IPS DF 6.9 (cell line): ENCODE measurements at regions not wholly inside any gene's neighbourhood (a gene's known extent, or its start where the extent isn't known, plus 50 kb on each side); places are given as distances from the start of the nearest gene placed in this dataset.
"Not testable (repeated sequence)": the region's sequence is repeated elsewhere in the genome, so short reads cannot be mapped to it uniquely, and the experiment has no call there.

Experiments used
- DNase-seq: peaks from one replicate; pipeline ENCODE4 v3.0.0-alpha.2; 2013; ENCODE audit warnings: low read depth, low spot score
- H3K27ac ChIP-seq: one replicate; pipeline ENCODE4 v1.5.1; 2013; ENCODE audit warnings: low read length, control low read depth
- H3K27me3 ChIP-seq: 2 replicates; pipeline ENCODE4 v1.6.1; 2013; ENCODE audit warnings: mild to moderate bottlenecking, low read length; ENCODE audit not compliant: control insufficient read depth, insufficient read depth
- H3K36me3 ChIP-seq: 2 replicates; pipeline ENCODE4 v1.6.1; 2013; ENCODE audit warnings: low read length; ENCODE audit not compliant: control insufficient read depth, insufficient read depth
- H3K4me1 ChIP-seq: 2 replicates; pipeline ENCODE4 v1.6.1; 2013; ENCODE audit warnings: low read length; ENCODE audit not compliant: control insufficient read depth, insufficient read depth
- H3K4me3 ChIP-seq: 2 replicates; pipeline ENCODE4 v1.5.1; 2013; ENCODE audit warnings: mild to moderate bottlenecking, low read length
- H3K9me3 ChIP-seq: 2 replicates; pipeline ENCODE4 v1.6.1; 2013; ENCODE audit warnings: low read length, inconsistent platforms; ENCODE audit not compliant: control insufficient read depth, insufficient read depth
- WGBS: extraction: QIAGEN DNeasy Blood & Tissue Kit; methylation state at CpG from one replicate; pipeline ENCODE4 v1.1.7; 2013; ENCODE audit warnings: mixed read lengths, missing lambda C conversion rate; ENCODE audit not compliant: insufficient read length, insufficient coverage; 5-methylcytosine and 5-hydroxymethylcytosine counted together

DNA sequence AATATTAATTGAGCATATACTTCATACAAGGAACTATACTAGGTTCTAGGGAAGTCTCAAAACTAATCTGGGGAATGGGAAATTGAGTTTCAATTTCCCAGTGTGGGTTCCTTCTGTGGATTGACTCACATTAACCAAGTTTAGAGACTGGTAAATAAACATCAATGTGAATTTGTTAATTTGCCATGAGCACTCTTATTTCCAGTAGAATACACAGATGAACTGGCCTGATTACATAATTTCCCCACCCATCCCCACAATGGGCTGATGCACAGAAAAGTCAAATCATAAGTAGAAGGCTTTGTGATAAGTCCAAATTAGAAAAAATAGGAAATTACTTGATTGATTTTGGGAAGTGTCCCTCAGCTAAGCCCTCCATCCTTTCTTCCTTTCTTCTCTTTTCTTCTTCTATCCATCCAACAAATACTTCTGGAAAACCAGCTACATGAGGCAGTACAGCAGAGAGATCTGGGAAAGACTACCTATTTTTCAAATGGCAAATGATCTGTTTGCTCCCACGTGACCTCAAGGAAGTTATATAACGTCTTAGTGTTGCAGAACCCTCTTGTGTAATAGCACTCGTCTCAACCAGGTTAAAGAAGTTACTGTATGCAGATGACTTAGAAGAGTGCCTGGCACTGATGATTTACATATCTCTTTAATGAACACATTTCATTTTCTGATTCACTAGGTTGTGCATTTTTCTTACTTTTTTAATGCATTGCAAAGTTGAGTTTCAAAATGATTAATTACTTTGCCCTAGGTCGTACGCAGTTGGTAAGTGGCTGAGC lies 312.3 kb downstream of the SV2B start:
- Histone ChIP-seq H3K36me3 (no peaks in the 10 kb centered on the region), H3K4me1 (no peaks in the 10 kb centered on the region), H3K27ac (no peak overlapping the region), H3K9me3 (no peaks in the 10 kb centered on the region), H3K4me3 (no peak overlapping the region), H3K27me3 (no peaks in the 10 kb centered on the region)
- DNase-seq: no peak
- no CpG with 5 or more reads among the region's 5 CpGs for WGBS

DNA sequence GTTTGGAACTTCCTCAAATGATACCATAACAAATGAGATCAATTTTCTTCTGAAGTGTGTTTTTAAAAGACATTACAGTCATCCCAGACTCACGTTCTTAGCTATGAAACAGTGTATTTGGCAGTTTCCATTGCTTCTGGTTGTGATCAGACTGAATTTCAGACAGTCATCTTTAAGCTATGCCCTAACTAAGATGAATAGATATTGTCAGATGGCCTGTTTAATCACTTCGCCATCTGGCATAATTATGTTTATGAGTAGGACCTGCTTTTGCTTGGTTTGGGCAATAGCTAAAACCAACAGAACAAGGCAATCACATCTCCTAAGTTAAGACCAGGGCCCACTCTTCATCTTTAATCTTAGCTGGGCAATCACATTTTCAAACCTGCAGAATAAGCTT lies 313.1 kb downstream of the SV2B start:
- no peaks in the 10 kb centered on the region for H3K36me3 ChIP-seq
- H3K4me3 ChIP-seq: no peak overlapping the region
- no CpG with 5 or more reads among the region's 2 CpGs for WGBS
- DNase-seq: no peak
- no peaks in the 10 kb centered on the region for H3K4me1 ChIP-seq
- H3K27ac ChIP-seq: no peak overlapping the region
- no peaks in the 10 kb centered on the region for H3K27me3 ChIP-seq
- H3K9me3 ChIP-seq: no peaks in the 10 kb centered on the region

DNA sequence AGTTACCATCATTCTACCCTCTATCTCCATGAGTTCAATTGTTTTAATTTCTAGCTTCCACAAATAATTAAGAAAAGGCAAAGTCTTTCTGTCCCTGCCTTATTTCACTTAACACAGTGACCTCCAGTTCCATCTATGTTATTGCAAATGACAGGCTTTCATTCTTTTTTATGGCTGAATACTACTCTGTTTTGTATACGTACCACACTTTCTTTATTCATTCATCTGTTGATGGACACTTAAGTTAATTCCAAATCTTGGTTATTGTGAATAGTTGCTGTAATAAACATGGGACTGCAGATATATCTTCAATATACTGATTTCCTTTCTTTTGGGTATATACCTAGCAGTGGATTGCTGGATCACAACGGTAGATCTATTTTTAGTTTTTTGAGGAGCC lies 314.1 kb downstream of the SV2B start:
- Histone ChIP-seq H3K4me3 (no peak overlapping the region), H3K27ac (no peak overlapping the region), H3K27me3 (no peaks in the 10 kb centered on the region), H3K4me1 (no peaks in the 10 kb centered on the region), H3K36me3 (no peaks in the 10 kb centered on the region), H3K9me3 (no peaks in the 10 kb centered on the region)
- no CpG with 5 or more reads among the region's 2 CpGs for WGBS
- DNase-seq: no peak

DNA sequence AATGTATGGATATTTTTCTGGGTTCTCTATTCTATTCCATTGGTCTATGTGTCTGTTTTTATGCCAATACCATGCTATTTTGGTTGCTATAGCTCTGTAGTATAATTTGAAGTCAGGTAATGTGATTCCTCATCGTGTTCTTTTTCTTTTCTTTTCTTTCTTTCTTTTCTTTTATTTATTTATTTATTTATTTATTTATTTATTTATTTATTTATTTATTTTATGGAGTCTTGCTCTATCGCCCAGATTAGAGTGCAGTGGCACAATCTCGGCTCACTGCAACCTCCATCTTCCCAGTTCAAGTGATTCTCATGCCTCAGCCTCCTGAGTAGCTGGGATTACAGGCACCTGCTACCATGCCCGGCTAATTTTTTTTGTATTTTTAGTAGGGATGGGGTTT lies 315.2 kb downstream of the SV2B start:
- H3K27me3 ChIP-seq, DNase-seq, H3K4me1 ChIP-seq, H3K36me3 ChIP-seq, H3K9me3 ChIP-seq, H3K27ac ChIP-seq, H3K4me3 ChIP-seq: not testable (repeated sequence)
- WGBS: no CpG with 5 or more reads among the region's 4 CpGs

DNA sequence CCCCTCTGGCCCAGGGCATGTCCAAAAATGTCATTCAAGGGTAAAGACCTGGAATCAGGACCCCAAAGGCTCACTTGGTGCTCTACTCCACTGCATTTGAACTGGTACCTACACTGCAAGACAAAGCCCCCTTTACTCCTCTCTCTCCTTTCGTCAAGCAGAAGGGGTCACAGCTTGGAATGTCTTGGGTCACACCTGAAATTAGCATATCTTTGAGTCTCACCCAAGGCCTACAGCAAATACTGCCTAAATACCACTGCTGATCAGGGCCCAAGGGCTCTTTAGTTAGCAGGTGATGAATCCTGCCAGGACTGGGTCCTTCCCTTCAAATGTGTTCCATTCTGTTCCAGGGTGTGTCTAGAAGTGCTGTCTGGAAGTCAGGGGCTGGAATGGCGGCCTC lies 320.6 kb downstream of the SV2B start:
- WGBS: no CpG with 5 or more reads among the region's 2 CpGs
- Histone ChIP-seq H3K27ac (no peak overlapping the region), H3K4me1 (peaks cover 9% of the 10 kb centered on the region), H3K27me3 (no peaks in the 10 kb centered on the region), H3K36me3 (no peaks in the 10 kb centered on the region), H3K4me3 (no peak overlapping the region), H3K9me3 (no peaks in the 10 kb centered on the region)
- DNase-seq: no peak

DNA sequence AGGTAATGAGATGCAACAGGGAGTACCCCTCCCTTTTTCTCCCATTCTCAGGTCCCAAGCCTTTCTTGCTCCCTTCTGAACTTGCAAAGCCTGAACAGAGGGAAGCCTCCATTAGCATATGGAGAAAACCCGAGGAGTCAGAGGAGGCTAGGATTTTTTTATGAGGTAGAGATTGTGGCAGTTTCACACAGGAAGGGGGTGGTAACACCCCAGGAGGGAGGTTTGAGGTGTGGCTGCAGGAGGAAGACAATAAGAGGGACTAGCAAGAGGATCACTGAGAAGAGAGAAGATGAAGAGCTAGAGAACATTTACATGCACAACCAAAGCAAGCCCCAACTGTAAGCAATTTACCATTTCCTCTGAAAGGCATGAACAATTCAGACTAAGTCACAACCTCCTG lies 322.7 kb downstream of the SV2B start:
- H3K9me3 ChIP-seq: no peaks in the 10 kb centered on the region
- DNase-seq: no peak
- no peaks in the 10 kb centered on the region for H3K36me3 ChIP-seq
- WGBS: no CpG with 5 or more reads among the region's 1 CpG
- H3K27ac ChIP-seq: no peak overlapping the region
- H3K4me1 ChIP-seq: peaks cover 9% of the 10 kb centered on the region
- H3K27me3 ChIP-seq: no peaks in the 10 kb centered on the region
- H3K4me3 ChIP-seq: no peak overlapping the region

DNA sequence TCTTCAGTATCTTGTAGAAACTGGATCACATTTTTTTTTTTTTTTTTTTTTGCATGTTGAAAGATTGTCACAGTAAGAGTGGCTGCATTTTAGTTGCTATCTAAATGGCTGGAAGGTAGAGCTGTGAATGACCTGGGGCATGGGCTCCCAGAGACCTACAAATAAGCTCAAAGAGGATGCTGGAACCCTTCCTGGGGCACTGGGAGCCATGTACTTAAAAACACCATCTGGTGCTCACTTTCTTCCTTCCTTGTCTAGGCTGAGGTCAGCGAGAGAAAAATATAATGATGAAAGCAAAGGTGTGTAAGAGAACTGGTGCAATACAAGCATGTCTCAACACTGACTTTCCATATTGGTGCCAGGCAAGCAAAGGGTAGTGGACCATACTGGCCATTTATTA lies 323.9 kb downstream of the SV2B start:
- Histone ChIP-seq H3K27ac (no peak overlapping the region), H3K36me3 (no peaks in the 10 kb centered on the region), H3K4me3 (no peak overlapping the region), H3K27me3 (no peaks in the 10 kb centered on the region), H3K9me3 (no peaks in the 10 kb centered on the region), H3K4me1 (peaks cover 9% of the 10 kb centered on the region)
- no peak for DNase-seq
- no CpG with 5 or more reads among the region's 1 CpG for WGBS

DNA sequence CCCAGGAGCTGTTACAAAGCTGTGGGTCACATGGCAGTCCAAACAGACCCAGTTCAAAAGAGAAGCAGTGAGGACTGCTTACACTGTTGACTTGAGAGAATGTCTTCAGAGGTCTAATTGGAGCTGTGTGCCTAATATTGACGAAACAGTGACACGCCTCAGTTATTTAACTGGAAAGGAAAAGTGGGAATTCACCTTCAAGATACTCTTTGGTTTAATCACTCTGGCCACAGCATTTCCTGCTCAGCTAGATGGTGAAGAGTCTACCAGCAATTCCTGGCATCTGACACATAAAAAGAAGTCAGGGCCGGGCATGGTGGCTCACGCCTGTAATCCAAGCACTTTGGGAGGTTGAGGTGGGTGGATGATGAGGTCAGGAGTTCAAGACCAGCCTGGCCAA lies 326.4 kb downstream of the SV2B start:
- Histone ChIP-seq H3K27ac (no peak overlapping the region), H3K36me3 (no peaks in the 10 kb centered on the region), H3K4me1 (peaks cover 3% of the 10 kb centered on the region), H3K27me3 (no peaks in the 10 kb centered on the region), H3K4me3 (no peak overlapping the region), H3K9me3 (no peaks in the 10 kb centered on the region)
- no CpG with 5 or more reads among the region's 4 CpGs for WGBS
- DNase-seq: no peak

DNA sequence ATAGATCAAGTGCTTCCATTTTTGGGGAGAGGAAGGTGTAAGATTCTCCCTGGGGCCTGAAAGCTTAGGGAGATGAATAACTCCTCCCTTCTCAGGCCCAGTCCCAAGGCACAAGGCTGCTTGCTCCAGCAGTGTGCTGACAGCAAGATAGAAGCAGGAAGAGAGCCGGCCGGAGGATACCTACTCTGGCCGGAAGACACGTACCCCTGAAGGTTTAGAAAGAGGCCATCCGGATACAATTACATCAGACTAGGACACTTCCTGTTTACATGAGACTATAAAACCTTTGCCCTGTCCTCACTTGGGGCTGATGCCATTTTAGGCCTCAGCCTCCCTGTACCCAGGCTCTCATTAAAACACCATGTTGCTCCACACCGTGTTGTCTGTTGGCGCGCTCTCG lies 329.9 kb downstream of the SV2B start:
- no peaks in the 10 kb centered on the region for H3K27me3 ChIP-seq
- no peak overlapping the region for H3K4me3 ChIP-seq
- H3K4me1 ChIP-seq: no peaks in the 10 kb centered on the region; the same call in 1 of the 2 replicates
- DNase-seq: no peak
- no peak overlapping the region for H3K27ac ChIP-seq
- WGBS: no CpG with 5 or more reads among the region's 9 CpGs
- no peaks in the 10 kb centered on the region for H3K9me3 ChIP-seq
- no peaks in the 10 kb centered on the region for H3K36me3 ChIP-seq

DNA sequence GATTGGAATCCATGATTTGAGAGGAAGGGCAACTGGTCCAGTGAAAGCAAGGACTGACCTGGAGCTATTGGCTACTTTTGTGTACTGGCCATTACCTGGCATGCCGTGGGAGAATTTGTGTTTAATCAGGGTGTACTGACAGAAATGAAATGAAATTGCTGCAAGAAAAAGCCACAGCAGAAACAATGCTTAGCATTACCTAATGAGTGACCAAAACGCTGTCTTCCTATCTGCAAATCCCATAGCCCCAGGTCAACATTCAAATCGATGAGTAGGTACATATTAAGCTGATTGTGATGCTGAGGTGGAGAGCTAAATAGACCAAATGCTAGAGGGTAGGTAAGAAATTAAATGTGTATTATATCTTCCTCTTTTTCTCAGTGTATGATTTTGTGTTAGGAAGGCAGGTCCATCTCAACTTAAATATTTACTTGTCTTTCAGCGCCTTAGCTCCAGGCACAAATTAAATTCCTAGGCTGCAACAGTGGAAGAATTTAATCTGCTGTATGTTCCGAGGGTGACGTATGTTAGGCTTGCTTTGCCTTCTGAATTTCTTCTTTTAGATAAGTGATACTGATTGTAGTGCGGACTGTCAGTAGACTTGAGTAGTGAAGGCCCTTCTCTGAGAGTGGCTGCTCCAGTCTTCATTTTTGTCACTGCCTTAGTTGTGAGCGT lies 331.1 kb downstream of the SV2B start:
- Histone ChIP-seq H3K27me3 (no peaks in the 10 kb centered on the region), H3K36me3 (no peaks in the 10 kb centered on the region), H3K4me3 (no peak overlapping the region), H3K4me1 (no peaks in the 10 kb centered on the region; the same call in 1 of the 2 replicates), H3K9me3 (no peaks in the 10 kb centered on the region), H3K27ac (no peak overlapping the region)
- no CpG with 5 or more reads among the region's 8 CpGs for WGBS
- no peak for DNase-seq

DNA sequence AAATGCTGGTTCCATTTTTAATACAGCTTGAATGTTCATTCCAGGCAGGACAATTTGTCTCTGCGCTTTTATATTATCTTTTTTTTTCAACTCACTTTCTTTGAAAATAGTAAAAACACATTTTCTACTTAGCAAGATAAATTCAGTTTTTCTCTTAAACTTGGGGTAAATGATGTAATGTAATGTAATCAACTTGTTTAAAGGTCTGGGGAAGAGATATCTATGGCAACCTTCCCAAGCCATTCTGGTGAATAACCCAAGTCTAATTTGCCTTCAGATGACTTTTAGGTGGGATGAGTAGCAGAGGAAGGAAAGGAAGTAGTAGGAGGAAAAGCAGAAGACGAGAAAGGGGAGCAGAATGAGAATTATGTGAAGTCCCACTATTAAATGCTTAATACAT lies 335.1 kb downstream of the SV2B start:
- Histone ChIP-seq H3K4me3 (no peak overlapping the region), H3K27ac (no peak overlapping the region), H3K4me1 (no peaks in the 10 kb centered on the region; the same call in 1 of the 2 replicates), H3K27me3 (no peaks in the 10 kb centered on the region), H3K9me3 (no peaks in the 10 kb centered on the region), H3K36me3 (no peaks in the 10 kb centered on the region)
- DNase-seq: no peak
- no CpG with 5 or more reads among the region's 2 CpGs for WGBS
